ENCODE measurements at regions not wholly inside any gene's neighbourhood (a gene's known extent, or its start where the extent isn't known, plus 50 kb on each side); places are given as distances from the start of the nearest gene placed in this dataset.

DNA sequence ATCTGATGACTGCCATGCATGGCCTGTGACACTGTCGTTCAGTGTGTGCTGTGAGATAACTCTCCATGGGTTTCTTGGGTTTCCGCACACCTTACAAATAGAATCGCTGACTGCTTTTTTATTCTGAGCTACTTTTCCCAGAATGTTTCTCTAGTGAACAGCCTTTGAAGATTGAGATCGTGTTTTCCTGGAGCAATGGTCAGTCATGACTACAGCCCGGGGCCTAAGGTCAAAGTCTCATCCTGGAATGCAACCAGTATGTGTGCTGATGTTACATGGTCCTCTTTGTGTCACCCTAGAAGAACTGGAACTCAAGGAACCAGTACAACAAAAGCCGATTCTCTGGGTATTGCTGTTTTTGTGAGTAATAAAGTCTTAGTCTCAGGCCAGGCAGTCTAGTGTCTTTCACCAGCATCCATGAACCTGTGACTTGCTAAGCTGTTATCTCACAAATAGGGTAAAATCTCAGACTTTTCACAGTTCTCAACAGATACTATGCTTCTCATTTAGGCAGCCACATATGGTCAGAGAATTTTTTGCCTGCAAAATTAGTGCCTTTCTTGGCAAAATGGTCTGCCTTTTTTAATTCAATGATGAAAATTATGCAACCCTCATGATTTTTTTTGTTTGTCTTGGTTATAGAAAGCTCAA is 124.9 kb upstream of the PIEZO2 start (continued):
- no peak for TF ChIP-seq ZNF878 (CRISPR knock-in tag; IDR thresholded peaks at IDR 0.05)
- TF ChIP-seq BCLAF1 (IDR thresholded peaks at IDR 0.05) = no peak
- no peak for TF ChIP-seq SP5 (CRISPR knock-in tag; IDR thresholded peaks at IDR 0.05; ENCODE audit: borderline replicate concordance, low read depth)
- no peak for TF ChIP-seq RAD51 (IDR thresholded peaks at IDR 0.05; ENCODE audit: borderline replicate concordance)
- TF ChIP-seq NBN (conservative IDR thresholded peaks at IDR 0.05) = no peak
- no peak for TF ChIP-seq FOXC1 (CRISPR knock-in tag; IDR thresholded peaks at IDR 0.05; ENCODE audit: borderline replicate concordance)
- no peak for TF ChIP-seq ZNF782 (CRISPR knock-in tag; IDR thresholded peaks at IDR 0.05; ENCODE audit: borderline replicate concordance)
- no peak for TF ChIP-seq PHF20 (CRISPR knock-in tag; IDR thresholded peaks at IDR 0.05)
- TF ChIP-seq KLF6 (CRISPR knock-in tag; IDR thresholded peaks at IDR 0.05) = no peak
- TF ChIP-seq HMG20A (CRISPR knock-in tag; IDR thresholded peaks at IDR 0.05; ENCODE audit: borderline replicate concordance) = peak; percentile 67; the same call in 1 of the 2 replicates
- no peak for TF ChIP-seq ETV6 (CRISPR knock-in tag; conservative IDR thresholded peaks at IDR 0.05)
- no peak for TF ChIP-seq ZKSCAN5 (CRISPR knock-in tag; IDR thresholded peaks at IDR 0.05)
- peak; percentile 66; the same call in 1 of the 2 replicates for TF ChIP-seq FOXO1 (CRISPR knock-in tag; IDR thresholded peaks at IDR 0.05)
- no peak for TF ChIP-seq ZNF251 (CRISPR knock-in tag; IDR thresholded peaks at IDR 0.05)
- TF ChIP-seq ZSCAN25 (CRISPR knock-in tag; IDR thresholded peaks at IDR 0.05) = no peak
- TF ChIP-seq TCF7 (IDR thresholded peaks at IDR 0.05; ENCODE audit: low read depth) = peak; percentile 71; the same call in 1 of the 2 replicates
- no peak for TF ChIP-seq XBP1 (CRISPR knock-in tag; IDR thresholded peaks at IDR 0.05)
- no peak for TF ChIP-seq YEATS4 (CRISPR knock-in tag; IDR thresholded peaks at IDR 0.05; ENCODE audit: borderline replicate concordance)
- no peak for TF ChIP-seq ZNF672 (CRISPR knock-in tag; IDR thresholded peaks at IDR 0.05)
- no peak for TF ChIP-seq FOXA1 (IDR thresholded peaks at IDR 0.05)
- peak; percentile 35; the same call in 1 of the 2 replicates for TF ChIP-seq FOXA1 (CRISPR knock-in tag; IDR thresholded peaks at IDR 0.05)
- no peak for TF ChIP-seq HMG20B (CRISPR knock-in tag; conservative IDR thresholded peaks at IDR 0.05)
- no peak for TF ChIP-seq TOE1 (CRISPR knock-in tag; IDR thresholded peaks at IDR 0.05)
- TF ChIP-seq HNF4G (IDR thresholded peaks at IDR 0.05; ENCODE audit: borderline replicate concordance, low read depth, low read length) = peak; percentile 95
- TF ChIP-seq HNF4G (CRISPR knock-in tag; IDR thresholded peaks at IDR 0.05; ENCODE audit: borderline replicate concordance, low read depth) = peak; percentile 86; the same call in 1 of the 2 replicates
- no peak; the same call in 1 of the 2 replicates for TF ChIP-seq REPIN1 (CRISPR knock-in tag; IDR thresholded peaks at IDR 0.05; ENCODE audit: borderline replicate concordance, low read depth)
- TF ChIP-seq POLR2AphosphoS2 (IDR thresholded peaks at IDR 0.05; ENCODE audit: low read depth, low read length) = no peak
- no peak for TF ChIP-seq ZNF841 (CRISPR knock-in tag; IDR thresholded peaks at IDR 0.05; ENCODE audit: borderline replicate concordance)
- TF ChIP-seq, protein P1, sequence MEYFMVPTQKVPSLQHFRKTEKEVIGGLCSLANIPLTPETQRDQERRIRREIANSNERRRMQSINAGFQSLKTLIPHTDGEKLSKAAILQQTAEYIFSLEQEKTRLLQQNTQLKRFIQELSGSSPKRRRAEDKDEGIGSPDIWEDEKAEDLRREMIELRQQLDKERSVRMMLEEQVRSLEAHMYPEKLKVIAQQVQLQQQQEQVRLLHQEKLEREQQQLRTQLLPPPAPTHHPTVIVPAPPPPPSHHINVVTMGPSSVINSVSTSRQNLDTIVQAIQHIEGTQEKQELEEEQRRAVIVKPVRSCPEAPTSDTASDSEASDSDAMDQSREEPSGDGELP (IDR thresholded peaks at IDR 0.05; ENCODE audit: borderline replicate concordance, low read depth) = no peak
- TF ChIP-seq ZNF800 (CRISPR knock-in tag; IDR thresholded peaks at IDR 0.05) = no peak
